GM06990 (cell line): ENCODE measurements at regions not wholly inside any gene's neighbourhood (a gene's known extent, or its start where the extent isn't known, plus 50 kb on each side); places are given as distances from the start of the nearest gene placed in this dataset.
"Not testable (repeated sequence)": the region's sequence is repeated elsewhere in the genome, so short reads cannot be mapped to it uniquely, and the experiment has no call there.

Experiments used
- DNase-seq: peaks from one replicate; pipeline ENCODE4 v3.0.0-alpha.2; 2011; ENCODE audit not compliant: insufficient read length; ENCODE audit errors: extremely low read depth
- H3K27me3 ChIP-seq: replicated peaks from 2 replicates; pipeline ENCODE4 v1.6.0; 2011; ENCODE audit warnings: low read length; ENCODE audit not compliant: control insufficient read depth, insufficient read depth
- H3K36me3 ChIP-seq: 2 replicates; pipeline ENCODE4 v1.5.1; 2011; ENCODE audit warnings: low read length; ENCODE audit not compliant: control insufficient read depth, insufficient read depth
- H3K4me3 ChIP-seq: replicated peaks from 2 replicates; pipeline ENCODE4 v1.5.1; 2011; ENCODE audit warnings: low read depth, mild to moderate bottlenecking, control low read depth, low read length
- CTCF ChIP-seq: IDR thresholded peaks from 2 replicates; pipeline ENCODE4 v1.5.1; 2011; ENCODE audit warnings: low read length, control low read depth, mild to moderate bottlenecking, inconsistent platforms; ENCODE audit not compliant: insufficient read depth, poor library complexity, severe bottlenecking

- not testable (repeated sequence) for H3K36me3 ChIP-seq, H3K27me3 ChIP-seq, DNase-seq, H3K4me3 ChIP-seq
Measured at GRCh38 chr7:32785365-32785944, 106.1 kb downstream of the KBTBD2 start.

GRCh38 chr7:32779895-32780294, 111.7 kb downstream of the KBTBD2 start:
- DNase-seq, H3K36me3 ChIP-seq, H3K4me3 ChIP-seq, H3K27me3 ChIP-seq: not testable (repeated sequence)

GRCh38 chr7:32779167-32779566, 112.4 kb downstream of the KBTBD2 start:
- TF ChIP-seq CTCF: no peak
- Histone ChIP-seq H3K27me3 (no peaks in the 10 kb centered on the region), H3K4me3 (no peak overlapping the region), H3K36me3 (no peaks in the 10 kb centered on the region)
- DNase-seq: no peak

GRCh38 chr7:32777041-32777666, 114.4 kb downstream of the KBTBD2 start:
- not testable (repeated sequence) for DNase-seq, H3K36me3 ChIP-seq

GRCh38 chr7:32776318-32776717, 115.2 kb downstream of the KBTBD2 start:
- DNase-seq: not testable (repeated sequence)

More at GRCh38 chr7:32777041-32777666, 114.4 kb downstream of the KBTBD2 start:
- H3K27me3 ChIP-seq, H3K4me3 ChIP-seq: not testable (repeated sequence)

GRCh38 chr7:32775809-32776208, 115.8 kb downstream of the KBTBD2 start:
- not testable (repeated sequence) for H3K36me3 ChIP-seq, H3K27me3 ChIP-seq, DNase-seq, H3K4me3 ChIP-seq

More at GRCh38 chr7:32776318-32776717, 115.2 kb downstream of the KBTBD2 start:
- not testable (repeated sequence) for H3K36me3 ChIP-seq, H3K4me3 ChIP-seq, H3K27me3 ChIP-seq

GRCh38 chr7:32774541-32774951, 117.0 kb downstream of the KBTBD2 start:
- Histone ChIP-seq H3K36me3 (no peaks in the 10 kb centered on the region), H3K27me3 (no peaks in the 10 kb centered on the region), H3K4me3 (no peak overlapping the region)
- no peak for DNase-seq
- no peak for TF ChIP-seq CTCF

GRCh38 chr7:32768866-32769510, 122.6 kb downstream of the KBTBD2 start:
- not testable (repeated sequence) for DNase-seq, H3K4me3 ChIP-seq, H3K36me3 ChIP-seq, H3K27me3 ChIP-seq

GRCh38 chr7:32768338-32768737, 123.2 kb downstream of the KBTBD2 start:
- H3K4me3 ChIP-seq, H3K36me3 ChIP-seq, DNase-seq, H3K27me3 ChIP-seq: not testable (repeated sequence)
